GM18907 (cell line): ENCODE measurements at regions not wholly inside any gene's neighbourhood (a gene's known extent, or its start where the extent isn't known, plus 50 kb on each side); places are given as distances from the start of the nearest gene placed in this dataset.
A peak's percentile ranks its signal among the peaks of the same experiment; 100 is the strongest.

Source experiments
- ATAC-seq: cut with Tn5 transposase; IDR thresholded peaks from one replicate; pipeline ENCODE4 v1.9.1; 2021; ENCODE audit warnings: mild to moderate bottlenecking, moderate library complexity; ENCODE audit not compliant: unreplicated experiment

- ATAC-seq = no peak
These were observed 331.4 kb upstream of the TMEM229A start for GRCh38 chr7:124364283-124364682.

- no peak for ATAC-seq
These were observed 321.3 kb upstream of the TMEM229A start for GRCh38 chr7:124354201-124354600.

GRCh38 chr7:124351950-124352349, 319.1 kb upstream of the TMEM229A start:
- no peak for ATAC-seq

- ATAC-seq = no peak
These were observed 316.6 kb upstream of the TMEM229A start for GRCh38 chr7:124349443-124349842.

GRCh38 chr7:124338861-124339260, 306.0 kb upstream of the TMEM229A start:
- no peak for ATAC-seq

GRCh38 chr7:124330731-124331407, 298.0 kb upstream of the TMEM229A start:
- ATAC-seq = no peak

- ATAC-seq = no peak
These were observed 295.9 kb upstream of the TMEM229A start for GRCh38 chr7:124328774-124329173.

GRCh38 chr7:124324262-124324661, 291.4 kb upstream of the TMEM229A start:
- no peak for ATAC-seq

GRCh38 chr7:124323597-124323996, 290.7 kb upstream of the TMEM229A start:
- no peak for ATAC-seq

GRCh38 chr7:124322561-124322960, 289.7 kb upstream of the TMEM229A start:
- no peak for ATAC-seq

- ATAC-seq = no peak
These were observed 286.0 kb upstream of the TMEM229A start for GRCh38 chr7:124318721-124319450.

GRCh38 chr7:124310934-124311390, 278.1 kb upstream of the TMEM229A start:
- ATAC-seq = no peak

GRCh38 chr7:124308384-124308783, 275.5 kb upstream of the TMEM229A start:
- no peak for ATAC-seq

GRCh38 chr7:124295289-124295688, 262.4 kb upstream of the TMEM229A start:
- ATAC-seq = no peak

- no peak for ATAC-seq
These were observed 252.1 kb upstream of the TMEM229A start for GRCh38 chr7:124284937-124285336.

GRCh38 chr7:124276005-124276622, 243.2 kb upstream of the TMEM229A start:
- peak; percentile 98 for ATAC-seq

- ATAC-seq = no peak
These were observed 242.5 kb upstream of the TMEM229A start for GRCh38 chr7:124275411-124275810.

GRCh38 chr7:124269774-124270173, 236.9 kb upstream of the TMEM229A start:
- no peak for ATAC-seq

GRCh38 chr7:124267154-124267553, 234.3 kb upstream of the TMEM229A start:
- no peak for ATAC-seq

- peak; percentile 99 for ATAC-seq
These were observed 230.5 kb upstream of the TMEM229A start for GRCh38 chr7:124263232-124263827.

GRCh38 chr7:124261710-124262109, 228.8 kb upstream of the TMEM229A start:
- no peak for ATAC-seq
